Osteoblast (primary cell): ENCODE measurements at regions not wholly inside any gene's neighbourhood (a gene's known extent, or its start where the extent isn't known, plus 50 kb on each side); places are given as distances from the start of the nearest gene placed in this dataset.

ENCODE experiments used
- DNase-seq: peaks from one replicate; pipeline ENCODE4 v3.0.0; 2011; ENCODE audit warnings: low spot score, mixed read lengths; ENCODE audit not compliant: insufficient read length; ENCODE audit errors: missing footprints
- H2AFZ ChIP-seq: 2 replicates; pipeline ENCODE4 v1.6.0; 2011; ENCODE audit warnings: mild to moderate bottlenecking, low read length
- H3K27ac ChIP-seq: 2 replicates; pipeline ENCODE4 v1.5.1; 2011; ENCODE audit warnings: mild to moderate bottlenecking, low read depth, low read length, moderate library complexity
- H3K27me3 ChIP-seq: 2 replicates; pipeline ENCODE4 v1.6.0; 2012; ENCODE audit warnings: mild to moderate bottlenecking, control low read depth, inconsistent platforms, low read length, moderate library complexity; ENCODE audit not compliant: insufficient read depth
- H3K36me3 ChIP-seq: 2 replicates; pipeline ENCODE4 v1.5.1; 2011; ENCODE audit warnings: mild to moderate bottlenecking, low read length, control low read depth, moderate library complexity; ENCODE audit not compliant: insufficient read depth
- H3K4me1 ChIP-seq: 2 replicates; pipeline ENCODE4 v1.5.1; 2011; ENCODE audit warnings: mild to moderate bottlenecking, low read length, control low read depth, moderate library complexity; ENCODE audit not compliant: insufficient read depth
- H3K4me2 ChIP-seq: 2 replicates; pipeline ENCODE4 v1.6.0; 2011; ENCODE audit warnings: mild to moderate bottlenecking, low read length; ENCODE audit not compliant: insufficient read depth
- H3K4me3 ChIP-seq: fragments of 200-600 bp; sonication (generic); 3 replicates; pipeline ENCODE4 v1.5.1; 2012; ENCODE audit warnings: mild to moderate bottlenecking, low read length, inconsistent platforms; ENCODE audit not compliant: insufficient read depth
- H3K79me2 ChIP-seq: 2 replicates; pipeline ENCODE4 v1.6.0; 2012; ENCODE audit warnings: mild to moderate bottlenecking, low read length, control low read depth, inconsistent platforms; ENCODE audit not compliant: insufficient read depth
- H3K9me3 ChIP-seq: 2 replicates; pipeline ENCODE4 v1.5.1; 2011; ENCODE audit warnings: low read depth, low read length, control low read depth
- H4K20me1 ChIP-seq: 2 replicates; pipeline ENCODE4 v1.6.0; 2012; ENCODE audit warnings: mild to moderate bottlenecking, low read length, control low read depth; ENCODE audit not compliant: insufficient read depth
- TF ChIP-seq, protein P1 (sequence below): IDR thresholded peaks from 2 replicates; pipeline ENCODE4 v1.5.1; 2011; ENCODE audit warnings: mild to moderate bottlenecking, low read depth, low read length, moderate library complexity; ENCODE audit errors: extremely low read depth

- Histone ChIP-seq H2AFZ (no peak overlapping the region), H3K27me3 (no peaks in the 10 kb centered on the region), H3K9me3 (no peaks in the 10 kb centered on the region), H3K36me3 (no peaks in the 10 kb centered on the region), H4K20me1 (no peaks in the 10 kb centered on the region), H3K4me1 (no peaks in the 10 kb centered on the region), H3K4me2 (no peak overlapping the region), H3K4me3 (no peak overlapping the region), H3K79me2 (no peaks in the 10 kb centered on the region), H3K27ac (no peak overlapping the region)
- no peak for DNase-seq
- TF ChIP-seq, protein P1, sequence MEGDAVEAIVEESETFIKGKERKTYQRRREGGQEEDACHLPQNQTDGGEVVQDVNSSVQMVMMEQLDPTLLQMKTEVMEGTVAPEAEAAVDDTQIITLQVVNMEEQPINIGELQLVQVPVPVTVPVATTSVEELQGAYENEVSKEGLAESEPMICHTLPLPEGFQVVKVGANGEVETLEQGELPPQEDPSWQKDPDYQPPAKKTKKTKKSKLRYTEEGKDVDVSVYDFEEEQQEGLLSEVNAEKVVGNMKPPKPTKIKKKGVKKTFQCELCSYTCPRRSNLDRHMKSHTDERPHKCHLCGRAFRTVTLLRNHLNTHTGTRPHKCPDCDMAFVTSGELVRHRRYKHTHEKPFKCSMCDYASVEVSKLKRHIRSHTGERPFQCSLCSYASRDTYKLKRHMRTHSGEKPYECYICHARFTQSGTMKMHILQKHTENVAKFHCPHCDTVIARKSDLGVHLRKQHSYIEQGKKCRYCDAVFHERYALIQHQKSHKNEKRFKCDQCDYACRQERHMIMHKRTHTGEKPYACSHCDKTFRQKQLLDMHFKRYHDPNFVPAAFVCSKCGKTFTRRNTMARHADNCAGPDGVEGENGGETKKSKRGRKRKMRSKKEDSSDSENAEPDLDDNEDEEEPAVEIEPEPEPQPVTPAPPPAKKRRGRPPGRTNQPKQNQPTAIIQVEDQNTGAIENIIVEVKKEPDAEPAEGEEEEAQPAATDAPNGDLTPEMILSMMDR: no peak
Observed at GRCh38 chr11:23022854-23023253, 162.6 kb upstream of the CCDC179 start.

- Histone ChIP-seq H3K27me3 (no peaks in the 10 kb centered on the region), H2AFZ (no peak overlapping the region), H4K20me1 (no peaks in the 10 kb centered on the region), H3K36me3 (no peaks in the 10 kb centered on the region), H3K9me3 (no peaks in the 10 kb centered on the region), H3K4me3 (no peak overlapping the region), H3K27ac (no peak overlapping the region), H3K79me2 (no peaks in the 10 kb centered on the region), H3K4me1 (no peaks in the 10 kb centered on the region), H3K4me2 (no peak overlapping the region)
- TF ChIP-seq, protein P1: no peak
- DNase-seq: no peak
Observed at GRCh38 chr11:23023319-23023718, 163.0 kb upstream of the CCDC179 start.

DNA sequence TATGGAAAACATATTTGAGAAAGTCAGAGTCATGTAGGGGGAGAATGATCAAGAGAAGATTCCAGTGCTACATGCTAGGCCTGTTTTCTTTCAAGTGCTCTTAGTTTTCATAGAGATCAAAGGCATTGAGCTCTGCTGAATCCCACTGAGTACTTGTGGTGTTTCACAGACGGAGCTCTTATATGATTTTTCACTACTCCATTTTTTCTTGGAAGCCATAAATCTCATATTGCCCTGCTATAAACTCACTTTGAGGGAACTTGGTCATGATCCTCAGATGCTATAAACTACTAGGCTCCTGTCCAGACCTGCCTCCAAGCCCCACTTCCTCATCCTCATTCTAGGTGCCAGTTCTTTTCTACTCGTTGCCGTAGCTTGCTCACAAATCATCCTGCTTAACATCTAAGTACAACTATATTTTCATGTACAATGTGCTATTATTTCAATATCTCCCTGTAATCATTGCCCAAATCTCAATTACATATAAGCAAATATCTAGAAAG is 180.8 kb upstream of the CCDC179 start:
- Histone ChIP-seq H3K27me3 (no peaks in the 10 kb centered on the region), H3K4me1 (no peaks in the 10 kb centered on the region), H3K9me3 (no peaks in the 10 kb centered on the region), H3K79me2 (no peaks in the 10 kb centered on the region), H3K27ac (no peak overlapping the region), H2AFZ (no peak overlapping the region), H4K20me1 (no peaks in the 10 kb centered on the region), H3K36me3 (no peaks in the 10 kb centered on the region), H3K4me3 (no peak overlapping the region), H3K4me2 (no peak overlapping the region)
- no peak for DNase-seq
- TF ChIP-seq, protein P1: no peak

GRCh38 chr11:23058656-23059055 is 198.4 kb upstream of the CCDC179 start:
- no peaks in the 10 kb centered on the region for H3K36me3 ChIP-seq
- H3K4me2 ChIP-seq: no peak overlapping the region
- H3K79me2 ChIP-seq: no peaks in the 10 kb centered on the region
- TF ChIP-seq, protein P1: no peak
- H3K27me3 ChIP-seq: no peaks in the 10 kb centered on the region
- no peak for DNase-seq
- no peak overlapping the region for H3K4me3 ChIP-seq
- H4K20me1 ChIP-seq: no peaks in the 10 kb centered on the region
- H3K9me3 ChIP-seq: no peaks in the 10 kb centered on the region
- H3K27ac ChIP-seq: no peak overlapping the region
- H2AFZ ChIP-seq: no peak overlapping the region
- no peaks in the 10 kb centered on the region for H3K4me1 ChIP-seq
